Glutamatergic neuron (in vitro differentiated cells): ENCODE measurements at regions not wholly inside any gene's neighbourhood (a gene's known extent, or its start where the extent isn't known, plus 50 kb on each side); places are given as distances from the start of the nearest gene placed in this dataset.

Experiments used
- DNase-seq: peaks from one replicate; pipeline ENCODE4 v3.0.0; 2022
- H3K27ac Mint-ChIP-seq: one replicate; pipeline ENCODE4 v1.8.0; 2020; ENCODE audit warnings: mild to moderate bottlenecking, mixed read lengths, inconsistent platforms; ENCODE audit not compliant: unreplicated experiment
- H3K27me3 Mint-ChIP-seq: one replicate; pipeline ENCODE4 v1.8.0; 2020; ENCODE audit warnings: mild to moderate bottlenecking, moderate library complexity, mixed read lengths, inconsistent platforms; ENCODE audit not compliant: unreplicated experiment
- H3K36me3 Mint-ChIP-seq: one replicate; pipeline ENCODE4 v1.8.0; 2020; ENCODE audit warnings: mild to moderate bottlenecking, mixed read lengths, inconsistent platforms; ENCODE audit not compliant: unreplicated experiment
- H3K4me1 Mint-ChIP-seq: one replicate; pipeline ENCODE4 v1.8.0; 2020; ENCODE audit warnings: mild to moderate bottlenecking, low read depth, mixed read lengths, inconsistent platforms; ENCODE audit not compliant: unreplicated experiment
- H3K4me3 Mint-ChIP-seq: one replicate; pipeline ENCODE4 v1.8.0; 2020; ENCODE audit warnings: mild to moderate bottlenecking, mixed read lengths, inconsistent platforms; ENCODE audit not compliant: unreplicated experiment
- H3K9me3 Mint-ChIP-seq: one replicate; pipeline ENCODE4 v1.8.0; 2020; ENCODE audit warnings: mild to moderate bottlenecking, moderate library complexity, mixed read lengths, inconsistent platforms; ENCODE audit not compliant: unreplicated experiment
- CTCF ChIP-seq: fragments of 200-600 bp; sonication (generic); IDR thresholded peaks from one replicate; pipeline ENCODE4 v1.5.0; 2021; ENCODE audit not compliant: partially characterized antibody, unreplicated experiment

DNA sequence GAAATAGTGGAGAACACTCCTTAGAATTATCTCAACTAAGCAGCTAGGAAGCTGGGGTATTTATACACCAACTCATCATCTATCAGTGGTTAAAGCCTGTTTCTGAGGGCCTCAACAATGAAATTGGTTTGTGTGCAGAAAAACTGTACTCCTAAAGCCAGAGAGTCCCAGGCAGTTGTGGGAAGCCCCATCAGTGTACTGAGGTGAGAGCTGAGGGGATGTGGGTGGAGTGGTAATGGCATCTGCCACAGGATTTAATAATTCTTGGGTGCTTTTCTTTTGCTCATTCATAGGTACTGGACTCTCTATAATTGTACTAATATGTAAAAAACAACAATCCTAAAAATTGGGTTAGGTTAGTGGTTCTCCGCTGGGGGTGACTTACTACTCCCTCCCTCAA is 267.5 kb downstream of the PTEN start:
- Mint-ChIP-seq H3K4me1 (no peaks in the 10 kb centered on the region), H3K9me3 (no peaks in the 10 kb centered on the region), H3K36me3 (no peaks in the 10 kb centered on the region), H3K27me3 (no peaks in the 10 kb centered on the region), H3K27ac (no peak overlapping the region), H3K4me3 (no peak overlapping the region)
- TF ChIP-seq CTCF: no peak
- DNase-seq: no peak

DNA sequence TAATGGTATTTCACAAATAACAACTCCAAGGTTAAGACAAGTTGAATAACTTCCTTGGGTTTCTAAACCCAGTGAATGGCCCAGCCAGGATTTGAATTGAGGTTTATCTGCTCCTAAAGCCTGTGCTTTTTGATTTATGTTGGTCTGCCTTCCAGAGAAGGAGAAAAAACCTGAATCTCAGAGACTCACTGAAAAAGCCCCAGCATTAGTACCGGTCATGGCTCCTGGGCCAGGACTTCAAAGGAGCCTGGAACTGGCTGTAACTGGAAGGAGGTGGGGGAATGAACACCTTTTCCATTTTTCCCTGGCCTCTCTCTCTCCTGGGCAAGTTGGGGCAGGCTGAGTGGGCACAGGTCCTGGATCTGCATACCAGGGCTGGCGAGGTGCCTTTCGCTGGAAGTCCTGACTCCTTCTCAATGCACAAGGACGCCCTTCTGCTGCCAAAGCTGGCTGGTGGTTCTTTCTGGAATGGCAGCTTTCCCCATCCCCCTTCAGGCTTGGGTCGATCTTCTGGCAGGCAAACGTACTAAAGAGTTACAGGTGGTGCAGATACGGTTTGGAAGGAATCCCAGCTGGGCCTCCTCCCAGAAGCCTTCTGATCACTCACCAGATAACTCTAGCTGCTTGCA is 268.2 kb downstream of the PTEN start:
- H3K9me3 Mint-ChIP-seq: no peaks in the 10 kb centered on the region
- no peaks in the 10 kb centered on the region for H3K27me3 Mint-ChIP-seq
- no peak overlapping the region for H3K27ac Mint-ChIP-seq
- no peaks in the 10 kb centered on the region for H3K4me1 Mint-ChIP-seq
- H3K4me3 Mint-ChIP-seq: no peak overlapping the region
- no peak for TF ChIP-seq CTCF
- DNase-seq: no peak
- H3K36me3 Mint-ChIP-seq: no peaks in the 10 kb centered on the region

DNA sequence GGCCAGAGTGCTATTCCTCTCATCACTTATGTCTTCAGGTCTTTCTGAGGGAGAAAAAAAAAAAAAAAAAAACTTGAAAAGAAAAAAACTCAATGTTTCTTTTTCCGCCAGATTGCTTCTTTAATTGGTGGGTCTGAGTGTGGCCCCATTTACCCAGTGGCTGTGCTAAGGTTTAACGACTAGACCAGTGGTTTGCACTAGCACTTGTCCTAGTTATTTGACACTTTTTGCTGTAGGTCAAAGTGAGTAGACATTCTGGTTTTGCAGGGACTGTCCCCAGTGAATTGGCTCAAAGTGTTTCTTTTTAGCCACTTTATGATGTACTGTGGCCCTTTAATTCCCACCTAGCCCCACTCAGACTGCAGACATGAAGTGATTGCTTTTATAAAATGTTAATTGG is 273.3 kb downstream of the PTEN start:
- H3K9me3 Mint-ChIP-seq: no peaks in the 10 kb centered on the region
- H3K36me3 Mint-ChIP-seq: no peaks in the 10 kb centered on the region
- no peak for TF ChIP-seq CTCF
- no peak for DNase-seq
- H3K27me3 Mint-ChIP-seq: no peaks in the 10 kb centered on the region
- H3K4me1 Mint-ChIP-seq: peaks cover 11% of the 10 kb centered on the region
- no peak overlapping the region for H3K27ac Mint-ChIP-seq
- no peak overlapping the region for H3K4me3 Mint-ChIP-seq

DNA sequence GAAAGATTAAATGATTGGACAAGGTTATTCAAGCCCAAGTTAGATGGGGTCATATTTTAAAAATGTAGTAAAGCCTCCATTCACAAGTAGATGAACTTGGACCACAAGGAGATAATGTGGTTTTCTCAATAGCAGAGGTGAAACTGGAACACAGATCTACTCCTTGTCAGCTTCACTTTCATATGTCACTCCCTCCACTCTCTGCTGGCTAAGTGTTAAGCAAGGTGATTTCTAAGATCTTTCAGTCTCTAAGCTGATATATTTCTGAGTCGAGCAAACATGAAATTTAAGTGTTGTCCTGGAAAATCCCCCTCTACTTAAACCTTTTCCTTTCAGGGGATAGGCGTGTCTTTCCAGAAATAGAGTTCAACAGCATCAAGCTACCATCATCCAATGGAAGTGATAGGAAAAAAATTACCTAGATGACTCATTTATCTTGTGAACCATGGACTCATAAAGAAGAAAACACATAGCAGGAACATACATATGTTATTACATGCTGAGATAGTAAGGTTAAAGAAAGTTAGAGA is 275.0 kb downstream of the PTEN start:
- no peak for TF ChIP-seq CTCF
- Mint-ChIP-seq H3K36me3 (no peaks in the 10 kb centered on the region), H3K4me1 (peaks cover 14% of the 10 kb centered on the region), H3K9me3 (no peaks in the 10 kb centered on the region), H3K27me3 (no peaks in the 10 kb centered on the region), H3K4me3 (no peak overlapping the region), H3K27ac (no peak overlapping the region)
- DNase-seq: no peak

- Mint-ChIP-seq H3K36me3 (no peaks in the 10 kb centered on the region), H3K27ac (no peak overlapping the region), H3K9me3 (peaks cover 2% of the 10 kb centered on the region), H3K4me1 (peaks cover 4% of the 10 kb centered on the region), H3K27me3 (no peaks in the 10 kb centered on the region), H3K4me3 (no peak overlapping the region)
- DNase-seq: no peak
- TF ChIP-seq CTCF: no peak
Measured at GRCh38 chr10:88147000-88147798, 283.8 kb downstream of the PTEN start.
